PC-3 (cell line): ENCODE measurements at regions not wholly inside any gene's neighbourhood (a gene's known extent, or its start where the extent isn't known, plus 50 kb on each side); places are given as distances from the start of the nearest gene placed in this dataset.

Source experiments
- EZH2phosphoT487 ChIP-seq: fragments of 300-600 bp; sonication (generic); IDR thresholded peaks from 2 replicates; pipeline ENCODE4 v1.6.1; 2018; ENCODE audit warnings: mild to moderate bottlenecking, antibody characterized with exemption, low read length, borderline replicate concordance
- TF ChIP-seq, protein P1 (sequence below): fragments of 300-600 bp; sonication (generic); conservative IDR thresholded peaks from 2 replicates; pipeline ENCODE4 v1.5.1; 2017; ENCODE audit warnings: antibody characterized with exemption, low read depth, mild to moderate bottlenecking, low read length

- TF ChIP-seq, protein P1, sequence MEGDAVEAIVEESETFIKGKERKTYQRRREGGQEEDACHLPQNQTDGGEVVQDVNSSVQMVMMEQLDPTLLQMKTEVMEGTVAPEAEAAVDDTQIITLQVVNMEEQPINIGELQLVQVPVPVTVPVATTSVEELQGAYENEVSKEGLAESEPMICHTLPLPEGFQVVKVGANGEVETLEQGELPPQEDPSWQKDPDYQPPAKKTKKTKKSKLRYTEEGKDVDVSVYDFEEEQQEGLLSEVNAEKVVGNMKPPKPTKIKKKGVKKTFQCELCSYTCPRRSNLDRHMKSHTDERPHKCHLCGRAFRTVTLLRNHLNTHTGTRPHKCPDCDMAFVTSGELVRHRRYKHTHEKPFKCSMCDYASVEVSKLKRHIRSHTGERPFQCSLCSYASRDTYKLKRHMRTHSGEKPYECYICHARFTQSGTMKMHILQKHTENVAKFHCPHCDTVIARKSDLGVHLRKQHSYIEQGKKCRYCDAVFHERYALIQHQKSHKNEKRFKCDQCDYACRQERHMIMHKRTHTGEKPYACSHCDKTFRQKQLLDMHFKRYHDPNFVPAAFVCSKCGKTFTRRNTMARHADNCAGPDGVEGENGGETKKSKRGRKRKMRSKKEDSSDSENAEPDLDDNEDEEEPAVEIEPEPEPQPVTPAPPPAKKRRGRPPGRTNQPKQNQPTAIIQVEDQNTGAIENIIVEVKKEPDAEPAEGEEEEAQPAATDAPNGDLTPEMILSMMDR, result no peak
- no peak for TF ChIP-seq EZH2phosphoT487
These were observed 431.3 kb downstream of the HS3ST3B1 start for GRCh38 chr17:14732211-14732610.
